MM.1S (cell line): ENCODE measurements at regions not wholly inside any gene's neighbourhood (a gene's known extent, or its start where the extent isn't known, plus 50 kb on each side); places are given as distances from the start of the nearest gene placed in this dataset.

Source experiments
- DNase-seq: peaks from one replicate; pipeline ENCODE4 v3.0.0-alpha.2; 2015
- H2AFZ ChIP-seq: fragments of 300-600 bp; sonication (generic); 2 replicates; pipeline ENCODE4 v1.6.0; 2016; ENCODE audit warnings: antibody characterized with exemption, low read length
- H3F3A ChIP-seq: fragments of 300-600 bp; sonication (generic); 2 replicates; pipeline ENCODE4 v1.6.1; 2016; ENCODE audit warnings: mild to moderate bottlenecking, antibody characterized with exemption, low read length, moderate library complexity, mixed read lengths; ENCODE audit not compliant: insufficient read depth
- H3K27ac ChIP-seq: fragments of 300-600 bp; sonication (generic); 2 replicates; pipeline ENCODE4 v1.5.1; 2016; ENCODE audit warnings: mild to moderate bottlenecking, low read length
- H3K27me3 ChIP-seq: fragments of 300-600 bp; sonication (generic); replicated peaks from 2 replicates; pipeline ENCODE4 v1.6.0; 2016; ENCODE audit warnings: low read length; ENCODE audit not compliant: insufficient read depth
- H3K36me3 ChIP-seq: fragments of 300-600 bp; sonication (generic); replicated peaks from 2 replicates; pipeline ENCODE4 v1.6.1; 2016; ENCODE audit warnings: mild to moderate bottlenecking, low read length, mixed read lengths; ENCODE audit not compliant: insufficient read depth
- H3K4me1 ChIP-seq: fragments of 300-600 bp; sonication (generic); 2 replicates; pipeline ENCODE4 v1.6.1; 2016; ENCODE audit warnings: low read length, mixed read lengths
- H3K4me2 ChIP-seq: fragments of 300-600 bp; sonication (generic); 2 replicates; pipeline ENCODE4 v1.6.0; 2016; ENCODE audit warnings: low read depth, low read length
- H3K4me3 ChIP-seq: fragments of 300-600 bp; sonication (generic); 2 replicates; pipeline ENCODE4 v1.5.1; 2016; ENCODE audit warnings: low read length, mixed read lengths
- H3K79me2 ChIP-seq: fragments of 300-600 bp; sonication (generic); 2 replicates; pipeline ENCODE4 v1.6.1; 2016; ENCODE audit warnings: mixed run types, low read length, mixed read lengths
- H3K9ac ChIP-seq: fragments of 300-600 bp; sonication (generic); 2 replicates; pipeline ENCODE4 v1.6.1; 2016; ENCODE audit warnings: low read length, mixed read lengths
- H3K9me2 ChIP-seq: fragments of 300-600 bp; sonication (generic); replicated peaks from 2 replicates; pipeline ENCODE4 v1.6.1; 2016; ENCODE audit warnings: mild to moderate bottlenecking, low read length, mixed read lengths; ENCODE audit not compliant: insufficient read depth
- H3K9me3 ChIP-seq: fragments of 300-600 bp; sonication (generic); replicated peaks from 2 replicates; pipeline ENCODE4 v1.6.1; 2016; ENCODE audit warnings: mild to moderate bottlenecking, low read length, mixed read lengths; ENCODE audit not compliant: insufficient read depth
- H4K20me1 ChIP-seq: fragments of 300-600 bp; sonication (generic); 2 replicates; pipeline ENCODE4 v1.6.1; 2016; ENCODE audit warnings: mild to moderate bottlenecking, low read length, moderate library complexity, mixed read lengths; ENCODE audit not compliant: insufficient read depth
- CTCF ChIP-seq: fragments of 300-600 bp; sonication (generic); IDR thresholded peaks from 2 replicates; pipeline ENCODE4 v1.5.1; 2016; ENCODE audit warnings: antibody characterized with exemption, low read length, mixed read lengths
- EZH2 ChIP-seq: fragments of 300-600 bp; sonication (generic); optimal IDR thresholded peaks from 2 replicates; pipeline ENCODE3; 2017; ENCODE audit warnings: low read depth, mild to moderate bottlenecking, antibody characterized with exemption, low read length, mixed read lengths
- EZH2phosphoT487 ChIP-seq: fragments of 300-600 bp; sonication (generic); IDR thresholded peaks from 2 replicates; pipeline ENCODE4 v1.6.1; 2018; ENCODE audit warnings: antibody characterized with exemption, low read length

GRCh38 chr7:120054376-120055100, 218.4 kb upstream of the KCND2 start:
- no peak overlapping the region for H3K4me3 ChIP-seq
- H3F3A ChIP-seq: no peaks in the 10 kb centered on the region
- H4K20me1 ChIP-seq: no peaks in the 10 kb centered on the region
- no peaks in the 10 kb centered on the region for H3K9me3 ChIP-seq
- no peak overlapping the region for H2AFZ ChIP-seq
- no peaks in the 10 kb centered on the region for H3K9me2 ChIP-seq
- no peaks in the 10 kb centered on the region for H3K36me3 ChIP-seq
- no peak overlapping the region for H3K9ac ChIP-seq
- H3K79me2 ChIP-seq: no peaks in the 10 kb centered on the region
- no peak overlapping the region for H3K4me2 ChIP-seq
- no peaks in the 10 kb centered on the region for H3K27me3 ChIP-seq
- H3K4me1 ChIP-seq: no peaks in the 10 kb centered on the region
- no peak for TF ChIP-seq EZH2
- no peak for TF ChIP-seq CTCF
- TF ChIP-seq EZH2phosphoT487: no peak
- no peak overlapping the region for H3K27ac ChIP-seq
- DNase-seq: no peak

GRCh38 chr7:120055300-120055699, 217.7 kb upstream of the KCND2 start:
- H3F3A ChIP-seq: no peaks in the 10 kb centered on the region
- H3K27me3 ChIP-seq: no peaks in the 10 kb centered on the region
- no peak overlapping the region for H3K4me2 ChIP-seq
- no peak overlapping the region for H3K4me3 ChIP-seq
- H3K9me2 ChIP-seq: no peaks in the 10 kb centered on the region
- no peak overlapping the region for H3K9ac ChIP-seq
- no peak overlapping the region for H3K27ac ChIP-seq
- no peaks in the 10 kb centered on the region for H3K9me3 ChIP-seq
- no peaks in the 10 kb centered on the region for H3K79me2 ChIP-seq
- no peaks in the 10 kb centered on the region for H3K4me1 ChIP-seq
- H3K36me3 ChIP-seq: no peaks in the 10 kb centered on the region
- TF ChIP-seq EZH2phosphoT487 (no peak), CTCF (no peak), EZH2 (no peak)
- no peak overlapping the region for H2AFZ ChIP-seq
- H4K20me1 ChIP-seq: no peaks in the 10 kb centered on the region
- no peak for DNase-seq

GRCh38 chr7:120056227-120056626, 216.7 kb upstream of the KCND2 start:
- H3K36me3 ChIP-seq: no peaks in the 10 kb centered on the region
- TF ChIP-seq EZH2phosphoT487: no peak
- TF ChIP-seq EZH2: no peak
- TF ChIP-seq CTCF: no peak
- no peaks in the 10 kb centered on the region for H3K9me3 ChIP-seq
- H3K27me3 ChIP-seq: no peaks in the 10 kb centered on the region
- peaks cover 6% of the 10 kb centered on the region for H3K4me1 ChIP-seq
- H3K27ac ChIP-seq: no peak overlapping the region
- H3K9ac ChIP-seq: no peak overlapping the region
- no peaks in the 10 kb centered on the region for H4K20me1 ChIP-seq
- no peaks in the 10 kb centered on the region for H3F3A ChIP-seq
- no peaks in the 10 kb centered on the region for H3K9me2 ChIP-seq
- no peak overlapping the region for H2AFZ ChIP-seq
- no peak overlapping the region for H3K4me3 ChIP-seq
- DNase-seq: no peak
- no peaks in the 10 kb centered on the region for H3K79me2 ChIP-seq
- H3K4me2 ChIP-seq: no peak overlapping the region
